CD4-positive, alpha-beta T cell treated with Interleukin-15 for 4 hours (primary cell): ENCODE measurements at regions not wholly inside any gene's neighbourhood (a gene's known extent, or its start where the extent isn't known, plus 50 kb on each side); places are given as distances from the start of the nearest gene placed in this dataset.

Source experiments
- DNase-seq: peaks from one replicate; pipeline ENCODE4 v3.0.0-alpha.2; 2020; ENCODE audit warnings: low spot score

DNA sequence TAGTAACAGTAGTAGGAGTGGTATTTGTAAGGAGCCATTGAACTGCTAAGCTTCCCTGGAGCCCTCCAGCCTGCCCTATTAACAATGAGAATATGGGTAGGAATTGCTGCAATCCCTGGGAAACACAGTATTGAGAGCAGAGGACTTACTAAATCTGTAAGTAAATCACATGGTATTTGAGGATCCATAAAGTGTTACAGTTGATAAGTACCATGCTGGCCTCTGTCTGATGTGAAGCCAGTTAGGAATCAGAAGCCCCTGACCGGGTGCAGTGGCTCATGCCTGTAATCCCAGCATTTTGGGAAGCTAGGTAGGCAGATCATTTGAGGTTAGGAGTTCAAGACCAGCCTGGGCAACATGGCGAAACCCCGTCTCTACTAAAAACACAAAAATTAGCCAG lies 224.6 kb downstream of the C1D start:
- DNase-seq = no peak

DNA sequence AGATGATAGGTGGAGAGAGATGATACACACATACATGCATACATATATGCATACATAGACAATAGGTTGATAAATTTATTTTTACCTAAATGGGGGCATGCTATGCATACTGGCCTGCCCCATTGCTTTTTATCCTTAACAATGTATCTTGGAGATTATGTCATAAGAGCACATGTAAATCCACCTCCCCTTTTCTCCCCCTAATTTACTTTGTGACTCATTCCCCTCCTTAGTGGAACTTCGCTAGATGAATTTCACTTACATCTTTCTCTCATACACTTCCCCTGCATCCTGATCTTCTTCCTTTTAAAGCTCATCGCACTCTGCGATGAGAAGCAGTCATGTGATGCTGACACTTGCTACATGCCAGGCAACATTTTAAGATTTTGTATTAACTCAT lies 223.6 kb downstream of the C1D start:
- no peak for DNase-seq

DNA sequence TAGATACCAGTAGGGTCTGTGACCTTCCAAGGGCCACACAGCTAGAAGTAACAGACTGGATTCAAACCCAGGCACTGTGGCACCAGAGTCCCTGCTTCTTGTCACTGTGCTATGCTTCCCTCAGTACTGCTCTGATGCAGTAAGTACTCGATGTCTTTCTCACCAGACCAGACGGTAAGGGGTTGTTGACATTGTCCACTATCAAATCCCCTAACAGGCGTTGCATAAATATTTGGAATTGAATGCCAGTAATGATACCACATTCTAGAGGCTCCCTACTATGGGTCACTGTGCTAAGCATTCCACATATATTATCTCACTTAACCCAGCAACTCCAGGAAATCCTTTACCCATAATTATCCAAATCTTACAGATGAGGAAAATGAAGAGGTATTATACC lies 223.1 kb downstream of the C1D start:
- no peak for DNase-seq

DNA sequence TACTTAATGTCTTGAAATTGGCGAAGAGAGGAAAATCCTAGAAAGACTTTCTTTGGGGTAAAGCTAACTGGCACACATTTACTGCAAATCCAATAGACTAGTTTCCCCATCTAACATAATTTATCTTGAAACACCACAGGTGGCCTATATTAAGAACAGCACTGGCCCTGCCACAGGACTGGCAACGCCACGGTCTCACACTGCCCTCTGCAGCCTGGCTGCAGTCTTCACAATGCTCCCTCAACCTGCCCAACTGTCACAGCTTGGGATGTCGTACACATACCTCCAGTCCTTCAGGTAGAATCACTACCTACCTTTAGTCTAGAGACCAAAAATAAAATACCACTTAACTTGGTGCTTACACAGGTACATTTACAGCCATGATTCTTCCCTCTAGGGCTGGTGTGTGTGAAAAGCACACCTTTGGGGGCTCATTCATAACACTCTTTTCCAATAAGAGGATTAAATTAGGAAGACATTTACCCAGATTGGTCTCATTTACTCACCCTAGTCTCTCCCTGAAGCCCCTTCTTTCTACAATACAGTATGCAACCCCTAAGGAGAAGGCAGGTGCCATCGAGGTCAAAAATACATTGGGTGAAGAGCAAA lies 222.2 kb downstream of the C1D start:
- DNase-seq = no peak

DNA sequence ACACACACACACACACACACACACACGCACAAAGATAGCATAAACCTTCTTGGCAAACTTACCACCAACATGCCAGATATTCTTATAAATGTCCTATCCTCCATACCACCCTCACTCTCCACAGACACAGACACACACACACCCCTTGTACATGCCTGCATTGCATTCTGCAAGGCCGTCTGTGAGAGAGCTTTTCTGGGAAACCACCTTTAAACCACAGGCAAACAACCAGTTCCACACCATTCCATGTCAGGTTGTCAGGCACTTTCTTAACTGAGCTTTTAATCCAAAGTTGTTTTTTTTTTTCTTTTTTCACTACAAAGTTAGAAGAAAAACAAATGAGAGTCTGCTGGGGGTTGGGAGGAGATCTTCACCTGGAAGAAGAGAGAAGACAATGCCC lies 221.1 kb downstream of the C1D start:
- no peak for DNase-seq

DNA sequence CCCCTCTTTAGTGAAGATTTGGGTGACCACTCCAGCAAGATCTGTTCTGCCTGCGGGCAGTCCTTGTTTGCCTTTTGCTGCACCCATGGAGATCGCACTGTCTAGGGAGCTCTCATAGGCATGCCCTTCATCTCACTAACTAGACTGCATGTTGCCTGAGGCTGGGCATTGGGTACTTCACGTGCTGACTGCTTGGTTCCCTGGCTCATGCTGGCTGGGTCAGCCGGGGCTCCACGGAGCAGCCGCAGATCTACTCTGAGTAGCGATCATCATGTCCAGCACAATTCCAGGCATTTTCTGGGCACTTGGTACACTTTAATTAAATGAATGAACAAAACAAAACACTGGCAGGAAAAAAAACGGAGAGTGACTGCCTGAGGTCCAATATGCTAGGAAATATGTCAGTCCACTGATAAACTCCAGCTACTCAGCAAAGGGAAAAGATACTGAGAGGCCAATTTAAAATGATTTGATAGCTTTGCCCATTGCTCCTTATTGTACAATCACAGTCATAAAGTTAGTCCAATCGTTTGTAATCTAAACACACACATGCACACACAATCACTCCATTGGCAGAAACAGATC lies 220.3 kb downstream of the C1D start:
- no peak for DNase-seq

DNA sequence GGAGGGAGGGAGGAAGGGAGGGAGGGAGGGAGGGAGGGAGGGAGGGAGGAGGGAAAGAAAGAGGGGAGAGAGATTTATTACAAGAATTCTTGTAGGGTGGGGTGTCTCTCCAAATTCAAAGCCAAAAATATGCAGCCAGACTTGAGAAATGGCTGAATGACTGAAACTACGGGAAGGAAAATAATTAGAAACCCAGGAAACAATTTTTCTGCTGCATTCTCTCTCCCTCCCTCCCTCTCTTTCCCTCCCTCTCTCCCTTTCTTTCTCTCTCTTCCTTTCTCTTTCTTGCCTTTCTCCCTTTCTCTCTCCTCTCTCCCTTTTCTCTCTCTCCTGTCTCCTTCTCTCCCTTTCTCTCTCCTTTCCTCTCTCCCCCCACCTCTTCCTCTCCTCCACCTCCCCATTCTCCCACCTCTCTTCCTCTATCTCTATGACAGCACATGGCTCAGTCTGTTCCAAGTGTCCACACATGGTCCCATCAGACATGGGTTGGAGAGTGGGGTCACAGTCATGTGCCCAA lies 218.7 kb downstream of the C1D start:
- no peak for DNase-seq

DNA sequence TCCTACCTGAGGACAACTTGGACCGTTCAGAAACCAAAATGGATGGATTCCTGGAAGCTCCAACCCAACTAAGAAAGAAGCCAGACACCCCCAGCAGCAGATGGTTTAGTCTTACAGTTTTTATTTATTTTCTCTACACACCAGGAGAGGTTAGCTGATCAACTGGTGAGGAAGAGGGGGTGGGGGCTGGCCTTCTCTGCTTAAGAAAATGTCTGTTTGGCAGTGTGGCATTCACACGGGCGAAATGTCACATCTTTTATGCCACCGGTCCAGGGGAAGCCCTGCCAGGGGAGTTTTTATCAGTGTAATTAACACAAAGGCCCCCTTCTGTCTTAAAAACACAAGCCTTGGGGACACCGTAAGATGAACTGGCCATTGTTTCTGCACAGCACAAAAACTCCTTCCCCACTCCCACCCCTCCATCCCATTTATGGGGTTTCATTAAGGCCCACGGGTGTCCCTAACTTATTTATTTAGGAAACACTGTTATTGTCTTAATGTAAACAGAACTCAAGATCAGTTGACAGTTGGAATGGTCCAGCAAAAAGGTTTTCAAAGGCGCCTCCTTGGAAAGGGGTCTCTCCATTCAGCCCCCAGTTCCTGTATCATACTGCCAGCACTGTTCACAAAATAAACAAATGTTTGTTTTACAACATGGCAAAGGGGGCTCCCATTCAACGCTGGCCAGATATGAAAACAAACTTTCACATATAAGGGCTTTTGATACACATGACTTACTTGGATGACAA lies 217.0 kb downstream of the C1D start:
- no peak for DNase-seq

DNA sequence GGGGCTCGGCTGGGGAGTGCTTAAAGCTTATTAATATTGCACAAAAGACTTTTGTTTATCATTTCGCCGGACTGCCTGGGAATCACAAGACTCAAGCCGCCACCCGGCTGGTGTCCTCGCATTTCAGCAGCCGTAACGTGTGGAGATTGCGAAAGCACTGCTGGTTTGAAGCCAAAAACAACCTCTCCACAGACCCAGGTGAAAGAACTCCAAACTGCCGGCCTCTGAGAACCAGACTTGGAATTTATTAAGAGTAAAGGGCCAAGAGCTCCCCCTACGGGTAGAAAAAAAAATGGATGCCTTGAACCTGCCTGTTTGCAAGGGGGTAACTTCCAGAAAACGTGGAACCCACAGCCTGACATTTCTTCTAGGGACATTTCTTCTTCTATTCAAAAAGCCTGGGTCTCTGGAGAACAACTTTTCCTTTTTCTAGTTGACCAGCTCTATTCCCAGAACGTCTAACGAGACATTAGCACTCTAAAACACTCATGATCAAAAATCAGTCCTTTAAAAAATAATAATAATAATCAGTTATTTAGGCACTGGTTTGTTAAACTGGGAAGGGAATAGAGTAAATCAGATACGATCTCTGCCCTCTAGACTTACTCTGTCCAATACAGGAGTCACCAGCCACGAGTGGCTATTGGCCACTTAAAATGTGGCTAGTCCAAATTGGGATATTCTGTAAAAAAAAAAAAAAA lies 216.3 kb downstream of the C1D start:
- DNase-seq = peak; percentile 11

DNA sequence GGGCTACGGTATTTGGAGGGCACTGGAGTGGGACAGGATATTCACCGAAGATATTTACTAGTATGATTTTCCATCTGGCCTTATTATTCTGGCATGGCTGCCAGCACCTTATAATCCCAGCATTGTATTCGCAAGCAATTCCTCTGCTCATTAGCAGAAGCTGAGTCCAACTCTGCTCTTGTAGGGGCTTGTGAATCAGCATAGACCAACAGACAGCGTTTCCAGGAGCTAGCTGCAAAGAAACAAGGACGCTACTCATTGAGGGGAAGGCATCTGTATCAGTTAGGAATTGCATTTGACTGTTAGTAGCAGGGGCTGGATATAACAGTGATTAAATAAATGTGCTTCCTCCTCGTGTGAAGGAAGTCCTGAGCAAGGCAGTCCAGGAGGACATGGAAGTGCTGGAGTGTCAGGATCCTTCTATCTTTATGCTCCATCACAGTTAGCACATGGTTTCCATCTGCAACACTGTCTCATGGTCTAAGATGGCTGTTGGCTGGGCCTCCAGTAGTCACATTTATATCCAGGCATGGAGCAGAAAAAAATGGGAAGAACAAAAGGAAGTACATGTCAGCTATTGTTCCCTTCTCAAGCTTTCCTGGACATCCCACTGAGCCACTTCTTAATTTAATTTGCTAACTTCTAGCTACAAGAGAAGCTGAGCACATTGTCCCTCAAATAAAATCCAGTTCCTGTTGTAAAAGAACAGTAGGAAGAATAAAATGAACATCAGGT lies 214.1 kb downstream of the C1D start:
- DNase-seq = no peak

DNA sequence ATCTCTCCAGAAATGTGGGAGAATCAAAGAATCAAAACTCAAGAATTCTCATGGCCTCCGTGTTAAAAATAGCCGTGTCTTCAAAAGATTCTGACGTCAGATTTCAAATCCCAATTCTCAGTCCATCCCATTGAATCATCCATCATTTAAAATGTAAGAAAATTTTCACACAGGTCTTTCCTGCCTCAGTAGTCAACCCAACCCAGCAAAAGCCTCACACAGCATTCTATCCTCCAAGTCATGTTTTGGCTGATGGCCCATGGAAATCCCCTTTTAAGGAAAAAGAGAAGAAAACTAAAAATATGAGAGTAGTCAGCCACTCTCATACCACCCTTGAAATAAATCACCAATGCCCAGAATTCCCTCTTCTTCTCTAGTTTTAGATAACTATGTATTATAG lies 211.8 kb downstream of the C1D start:
- no peak for DNase-seq

DNA sequence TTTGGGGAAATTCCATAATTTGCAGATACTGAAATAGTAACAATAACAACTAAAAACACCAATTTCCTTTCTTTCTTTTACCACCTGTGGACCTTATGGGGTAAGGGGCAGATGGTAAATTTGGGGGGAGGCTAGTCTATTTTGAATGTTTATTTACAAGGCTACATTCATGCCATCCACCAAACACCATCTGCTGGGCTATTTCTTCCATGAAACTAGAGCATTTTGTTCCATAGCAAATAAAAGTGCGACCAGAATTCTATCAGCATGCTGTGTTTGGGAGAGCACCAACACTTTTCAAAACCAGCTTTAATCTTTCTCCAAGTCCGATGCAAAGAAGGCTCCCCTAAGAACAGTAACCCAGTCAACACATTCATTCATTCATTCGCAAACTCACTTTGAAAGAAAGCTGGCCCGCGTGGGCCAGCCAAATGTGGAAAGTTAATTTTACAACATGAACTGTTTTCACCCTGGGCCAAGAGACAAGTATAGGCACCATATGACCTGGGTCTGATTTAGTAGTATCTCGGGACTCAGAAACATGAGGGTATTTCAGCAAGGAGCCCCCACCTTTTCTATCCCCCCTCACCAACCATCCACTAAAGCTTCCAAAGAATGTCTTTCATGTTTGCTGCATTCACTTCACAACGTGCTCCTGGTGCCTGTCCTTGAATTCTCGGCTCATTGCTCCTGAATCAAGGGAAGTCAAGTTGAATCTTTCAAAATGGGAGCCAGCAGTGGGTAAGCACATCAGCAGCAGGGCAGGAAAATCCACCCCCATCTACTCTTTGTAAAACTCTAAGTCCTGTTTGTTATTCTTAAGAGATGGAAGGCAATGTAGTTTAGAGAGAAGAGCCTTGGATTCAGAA lies 210.6 kb downstream of the C1D start:
- no peak for DNase-seq

DNA sequence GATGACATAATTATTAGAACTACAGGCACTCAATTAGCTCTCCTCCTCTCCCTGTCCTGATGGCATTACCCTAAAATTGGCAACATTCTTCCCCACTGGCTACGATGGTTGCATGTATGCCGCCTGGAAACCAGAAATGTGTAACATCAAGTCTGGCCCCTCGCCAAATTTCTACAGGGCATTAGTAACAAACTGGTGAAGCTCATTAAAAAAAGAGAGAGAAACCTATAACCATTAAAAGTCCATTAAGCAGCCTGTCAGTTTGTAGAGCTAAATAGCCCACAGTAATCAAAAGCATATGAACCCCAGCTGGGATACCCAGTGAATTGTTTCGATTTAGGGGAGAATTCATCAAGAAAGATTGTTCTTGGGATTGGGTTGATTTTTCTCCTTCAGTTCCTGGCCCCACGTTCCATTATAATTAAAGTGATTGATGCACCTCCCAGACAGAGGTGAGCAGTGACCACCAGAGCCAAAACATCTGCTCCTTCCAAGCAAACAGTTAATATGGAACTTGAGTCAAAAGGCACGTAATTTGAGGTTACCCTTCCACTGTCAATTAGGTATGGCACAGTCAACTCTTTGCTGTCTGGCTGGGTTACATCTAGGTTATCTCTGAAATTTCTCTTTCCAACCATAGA lies 208.6 kb downstream of the C1D start:
- DNase-seq = no peak

DNA sequence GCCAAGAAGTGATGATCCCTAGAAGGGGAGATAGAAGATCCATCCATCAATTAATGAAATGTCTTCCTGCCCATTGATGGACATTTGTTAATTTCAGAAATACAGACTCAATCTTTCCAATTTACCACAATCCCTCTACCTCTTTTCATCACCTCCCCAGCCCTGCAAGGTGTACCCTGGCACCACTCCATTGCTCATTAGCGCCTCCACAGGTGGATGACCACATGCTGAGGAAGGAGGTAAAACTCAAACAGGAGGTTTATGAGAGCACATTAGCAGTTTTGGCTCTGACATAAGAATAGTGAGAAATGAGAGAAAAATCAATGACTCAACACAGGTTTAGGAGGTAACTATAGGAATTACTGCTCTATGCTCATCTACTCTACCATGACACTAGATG lies 208.0 kb downstream of the C1D start:
- DNase-seq = no peak

DNA sequence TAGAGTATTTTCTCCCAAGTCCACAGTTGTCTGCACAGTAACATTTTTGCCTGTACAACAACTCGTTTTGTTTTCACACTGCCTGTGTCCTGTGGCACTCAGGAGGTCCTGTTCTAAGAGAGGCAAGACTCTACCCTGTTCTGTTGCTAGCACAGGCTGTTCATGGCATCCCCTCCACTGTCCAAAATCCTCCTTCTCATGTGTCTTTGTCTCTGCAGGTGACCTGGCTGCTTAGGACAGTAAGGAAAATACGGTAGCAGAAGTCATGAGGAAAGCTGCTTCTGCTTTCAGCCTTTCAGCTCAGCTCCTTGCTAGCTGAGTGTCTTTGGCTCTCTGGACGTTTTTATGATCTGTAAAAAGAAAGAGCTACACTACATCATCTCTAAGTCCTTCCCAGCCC lies 205.9 kb downstream of the C1D start:
- DNase-seq = no peak

DNA sequence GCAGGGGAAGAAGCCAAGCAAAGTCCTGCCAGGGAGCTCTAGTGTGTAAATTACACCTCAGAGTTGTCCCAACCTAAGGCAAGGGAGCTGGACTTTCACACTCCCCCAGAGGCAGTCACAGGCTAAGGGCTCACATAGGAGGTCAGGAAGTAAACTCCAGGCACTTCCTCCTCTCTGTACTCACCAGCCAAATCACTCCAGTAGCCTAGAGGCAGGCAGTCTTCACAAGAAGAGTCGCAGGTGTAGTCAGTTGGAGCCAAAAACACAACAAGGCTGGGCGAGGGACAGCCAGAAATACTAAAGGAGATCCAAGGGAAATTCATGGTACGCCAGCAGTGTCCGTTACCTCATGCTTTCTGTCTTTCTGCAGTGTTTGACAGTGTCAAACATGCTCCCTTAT lies 205.0 kb downstream of the C1D start:
- DNase-seq = no peak

DNA sequence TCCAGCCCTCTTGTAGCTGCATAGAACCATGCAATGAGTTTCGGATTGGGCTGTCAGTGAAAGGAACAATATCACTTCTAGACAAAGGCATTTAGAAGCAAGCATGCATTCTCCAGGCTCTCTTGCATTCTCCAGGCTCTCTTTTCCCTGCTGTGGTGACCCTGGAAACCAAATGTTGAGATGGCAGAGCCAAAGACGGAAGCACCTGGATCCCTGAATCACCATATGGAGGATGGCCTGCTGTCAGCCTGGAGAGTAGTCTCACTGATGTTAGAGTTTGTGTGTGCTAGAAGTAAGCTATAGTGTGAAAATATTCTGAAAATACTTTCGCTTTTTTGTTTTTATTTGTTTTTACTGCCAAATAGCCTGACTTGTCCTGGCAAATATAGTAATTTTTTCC lies 203.9 kb downstream of the C1D start:
- no peak for DNase-seq

DNA sequence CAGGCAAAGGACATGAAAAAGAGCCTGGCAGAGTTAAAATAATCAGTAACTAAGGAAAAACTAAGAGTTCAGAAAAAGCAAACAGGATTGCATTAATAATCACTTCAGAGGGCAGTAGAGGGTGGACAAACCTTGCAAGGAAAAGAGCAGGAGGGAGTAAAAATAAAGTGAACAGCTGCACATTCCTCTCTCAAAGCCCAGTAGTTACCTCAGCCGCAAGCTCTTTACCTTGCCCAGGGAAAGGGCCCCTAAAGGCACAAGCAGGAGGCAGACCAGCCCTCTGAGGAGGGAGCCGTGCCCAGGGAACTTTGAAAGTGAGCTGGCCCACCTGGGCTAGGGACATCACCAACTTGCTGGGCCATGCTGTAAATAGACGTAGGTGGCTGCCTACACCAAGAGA lies 196.9 kb downstream of the C1D start:
- no peak for DNase-seq

DNA sequence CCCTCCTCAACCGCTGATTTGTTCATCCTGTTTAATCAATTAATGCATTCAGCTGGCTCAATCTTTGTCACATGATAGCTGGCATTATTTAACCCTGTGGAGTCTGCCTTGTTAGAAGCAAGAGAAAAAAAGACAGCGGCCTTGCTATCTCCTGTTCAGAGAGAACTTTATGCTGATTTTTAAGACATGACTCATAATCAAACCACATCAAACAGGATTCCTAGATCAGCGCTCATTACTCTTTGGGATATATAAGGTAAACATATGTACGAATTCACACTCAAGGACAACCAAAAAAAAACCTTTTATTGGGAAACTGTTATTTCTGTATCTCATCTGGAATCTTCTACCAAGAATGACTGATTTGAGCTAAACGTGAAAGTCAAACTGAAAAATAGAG lies 195.1 kb downstream of the C1D start:
- DNase-seq = no peak

DNA sequence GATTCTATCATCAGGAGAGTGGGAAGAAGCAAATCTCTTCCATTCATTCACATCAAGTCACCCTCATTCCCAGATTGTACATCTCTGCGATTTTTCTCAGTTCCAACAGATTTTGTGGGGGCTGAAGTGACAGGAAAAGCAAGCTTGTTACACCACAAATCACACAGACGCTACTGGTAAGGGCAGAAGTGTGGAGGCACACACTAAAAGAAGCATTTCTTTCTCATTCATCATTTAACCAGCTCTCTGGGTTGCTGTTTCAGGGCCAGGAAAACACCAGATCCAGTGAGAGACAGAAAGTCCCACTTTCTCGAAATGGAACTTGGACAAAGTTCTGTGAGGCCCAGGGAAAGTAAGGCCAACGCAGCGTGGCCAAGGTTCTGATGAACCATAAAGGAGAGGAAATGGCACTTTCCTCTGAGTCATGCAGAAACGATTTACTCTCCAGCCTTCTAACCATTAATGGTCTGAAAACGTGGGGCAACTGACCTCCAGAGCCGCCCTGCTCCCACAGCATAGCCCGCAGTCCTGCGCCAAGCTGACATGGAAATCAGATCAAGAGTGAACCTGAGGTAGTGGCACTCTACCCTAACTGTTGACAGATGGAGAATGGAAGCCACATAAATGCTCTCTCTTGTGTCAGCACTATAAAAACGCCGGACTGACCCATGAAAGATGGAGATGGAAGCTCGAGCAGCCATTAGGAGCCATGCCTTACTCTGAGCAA lies 191.0 kb downstream of the C1D start:
- DNase-seq = no peak
